GM12874 (cell line): ENCODE measurements at regions not wholly inside any gene's neighbourhood (a gene's known extent, or its start where the extent isn't known, plus 50 kb on each side); places are given as distances from the start of the nearest gene placed in this dataset.

Experiments used
- TF ChIP-seq, protein P1 (sequence below): IDR thresholded peaks from 2 replicates; pipeline ENCODE4 v1.5.1; 2011; ENCODE audit warnings: low read depth, mild to moderate bottlenecking, control low read depth, low read length, moderate library complexity; ENCODE audit not compliant: insufficient read depth

DNA sequence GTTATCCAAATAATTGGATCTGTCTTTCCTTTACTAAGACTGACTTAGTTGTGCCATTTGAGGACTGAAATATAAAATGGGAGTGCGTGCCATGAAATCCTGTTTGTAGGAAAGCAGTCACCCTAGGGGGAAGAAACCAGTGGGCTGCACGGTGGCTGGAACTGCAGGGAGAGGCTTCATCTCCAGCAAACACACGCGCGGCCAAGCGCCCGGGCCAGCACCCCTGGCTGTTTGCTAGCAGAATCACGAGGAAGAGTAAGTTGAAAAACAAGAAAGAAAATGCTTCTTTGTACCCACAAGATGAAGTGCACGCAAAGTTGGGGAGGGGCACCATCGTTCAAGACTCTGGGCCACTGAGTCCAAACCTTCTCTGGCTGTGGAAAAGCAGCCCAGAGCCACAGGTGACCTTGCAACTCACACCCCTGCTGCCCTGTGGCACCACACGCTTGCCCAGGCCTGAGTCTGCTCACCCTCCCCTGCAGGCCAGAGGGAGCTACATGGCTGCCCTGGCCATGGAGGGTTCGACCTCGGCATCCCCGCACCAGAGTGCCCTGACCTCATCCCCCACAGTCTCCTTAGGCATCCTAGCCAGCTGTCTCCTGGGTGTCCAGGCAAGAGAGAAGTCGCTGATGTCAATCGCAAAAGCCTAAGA, 55.2 kb downstream of the IRX2 start:
- TF ChIP-seq, protein P1, sequence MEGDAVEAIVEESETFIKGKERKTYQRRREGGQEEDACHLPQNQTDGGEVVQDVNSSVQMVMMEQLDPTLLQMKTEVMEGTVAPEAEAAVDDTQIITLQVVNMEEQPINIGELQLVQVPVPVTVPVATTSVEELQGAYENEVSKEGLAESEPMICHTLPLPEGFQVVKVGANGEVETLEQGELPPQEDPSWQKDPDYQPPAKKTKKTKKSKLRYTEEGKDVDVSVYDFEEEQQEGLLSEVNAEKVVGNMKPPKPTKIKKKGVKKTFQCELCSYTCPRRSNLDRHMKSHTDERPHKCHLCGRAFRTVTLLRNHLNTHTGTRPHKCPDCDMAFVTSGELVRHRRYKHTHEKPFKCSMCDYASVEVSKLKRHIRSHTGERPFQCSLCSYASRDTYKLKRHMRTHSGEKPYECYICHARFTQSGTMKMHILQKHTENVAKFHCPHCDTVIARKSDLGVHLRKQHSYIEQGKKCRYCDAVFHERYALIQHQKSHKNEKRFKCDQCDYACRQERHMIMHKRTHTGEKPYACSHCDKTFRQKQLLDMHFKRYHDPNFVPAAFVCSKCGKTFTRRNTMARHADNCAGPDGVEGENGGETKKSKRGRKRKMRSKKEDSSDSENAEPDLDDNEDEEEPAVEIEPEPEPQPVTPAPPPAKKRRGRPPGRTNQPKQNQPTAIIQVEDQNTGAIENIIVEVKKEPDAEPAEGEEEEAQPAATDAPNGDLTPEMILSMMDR, result no peak

DNA sequence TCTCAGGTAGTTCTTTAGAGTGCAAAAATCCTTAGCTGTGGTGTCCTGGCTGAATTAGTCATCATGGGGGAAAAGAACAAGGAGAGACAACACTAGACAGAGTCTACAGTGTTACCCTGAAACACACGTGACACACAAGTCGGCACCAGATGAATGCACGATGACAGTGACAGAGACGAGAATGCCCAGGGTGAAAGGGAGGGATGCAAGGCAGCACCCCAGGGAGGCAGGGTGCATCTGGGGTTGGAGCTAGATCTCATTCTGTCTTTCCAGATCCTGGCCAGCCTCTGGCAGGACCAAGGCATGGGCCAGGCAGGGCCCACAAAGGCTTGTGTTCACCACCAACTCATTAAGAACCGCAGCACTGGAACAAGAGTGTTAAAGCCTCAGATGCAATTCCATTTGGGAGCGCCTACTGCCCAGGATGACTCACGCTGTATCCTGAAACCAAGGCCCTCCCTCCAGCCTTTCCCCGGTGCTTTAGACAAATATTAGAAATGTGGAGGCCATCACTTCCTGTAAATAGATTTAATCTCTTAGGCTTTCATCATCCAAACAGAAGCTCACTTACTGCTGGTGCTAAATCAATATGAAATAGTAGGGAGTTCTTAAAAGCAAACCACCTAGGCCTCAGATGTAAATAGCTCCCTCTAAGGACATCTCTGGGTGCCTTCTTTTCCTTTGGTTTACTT, 56.1 kb downstream of the IRX2 start:
- TF ChIP-seq, protein P1, result no peak

DNA sequence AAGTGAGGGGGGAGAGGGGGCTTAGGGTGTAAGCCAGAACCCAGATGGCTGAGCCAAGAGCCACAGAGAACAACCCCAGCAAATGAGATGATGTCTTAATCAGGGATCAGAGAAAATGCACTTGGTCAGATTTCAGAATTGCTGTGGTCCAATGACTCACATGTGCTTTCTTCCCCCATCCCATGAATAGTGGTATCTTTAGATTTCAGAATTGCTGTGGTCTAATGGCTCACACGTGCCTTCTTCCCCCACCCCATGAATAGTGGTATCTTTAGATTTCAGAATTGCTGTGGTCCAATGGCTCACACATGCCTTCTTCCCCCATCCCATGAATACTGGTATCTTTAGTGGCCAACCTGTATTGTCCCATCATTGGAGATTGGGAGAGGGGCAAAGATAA, 59.9 kb downstream of the IRX2 start:
- TF ChIP-seq, protein P1, result no peak

DNA sequence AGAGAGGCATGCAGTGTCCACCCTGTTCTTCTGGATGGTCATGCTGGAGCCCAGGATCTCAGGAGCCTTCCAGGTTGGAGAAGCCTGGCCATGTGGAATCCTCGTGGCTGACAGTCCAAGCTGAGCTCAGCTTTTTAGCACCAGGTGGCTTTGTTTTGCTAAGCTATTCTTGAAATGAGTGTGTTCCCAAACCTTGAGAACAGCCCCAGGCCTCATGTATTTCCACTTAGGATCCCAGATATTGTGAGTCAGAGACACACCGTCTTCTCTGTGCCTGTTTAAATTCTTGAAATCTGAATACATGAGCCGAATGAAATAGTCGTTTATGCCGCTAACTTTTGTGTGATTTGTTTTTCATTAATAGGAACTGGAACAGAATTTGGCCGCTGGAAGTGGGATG, 61.2 kb downstream of the IRX2 start:
- TF ChIP-seq, protein P1, result no peak

DNA sequence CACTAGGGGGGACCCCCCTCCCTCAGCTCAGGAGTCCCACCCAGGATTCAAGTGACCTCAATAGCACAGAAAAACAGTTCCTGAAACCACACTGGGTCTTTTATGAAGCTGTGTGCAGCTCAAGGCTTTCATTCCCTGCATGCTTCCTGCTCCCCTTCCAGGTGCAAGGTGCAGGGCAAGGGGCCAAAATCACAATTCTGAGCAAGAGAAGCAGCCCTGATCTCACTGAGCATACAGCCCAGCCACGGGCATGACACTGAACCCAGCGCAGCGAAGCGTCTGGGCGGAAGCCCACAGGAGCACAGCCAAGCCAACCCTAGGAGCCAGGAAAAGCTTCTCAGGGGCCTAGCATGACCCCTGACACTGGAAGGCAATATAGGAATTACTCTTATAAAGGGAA, 62.9 kb downstream of the IRX2 start:
- TF ChIP-seq, protein P1, result no peak

DNA sequence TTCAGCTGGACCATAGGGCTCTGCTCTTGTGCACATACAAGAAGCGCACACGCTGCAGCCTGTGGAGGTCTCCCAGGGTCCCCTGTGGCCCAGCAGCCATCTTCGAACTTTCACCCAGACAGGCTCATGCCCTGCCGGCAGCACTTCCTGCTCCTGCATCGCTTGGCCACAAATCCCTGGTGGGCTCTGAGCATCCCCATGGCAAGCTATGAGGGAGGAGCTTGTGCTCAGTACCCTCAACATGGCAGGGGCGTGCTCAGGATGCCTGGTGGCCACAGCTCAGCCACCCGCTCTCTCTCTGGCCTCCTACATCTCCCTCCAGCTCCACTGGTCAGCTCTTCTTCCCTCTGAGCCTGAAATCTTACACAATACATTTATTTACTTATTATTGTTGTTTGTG, 63.7 kb downstream of the IRX2 start:
- TF ChIP-seq, protein P1, result no peak

DNA sequence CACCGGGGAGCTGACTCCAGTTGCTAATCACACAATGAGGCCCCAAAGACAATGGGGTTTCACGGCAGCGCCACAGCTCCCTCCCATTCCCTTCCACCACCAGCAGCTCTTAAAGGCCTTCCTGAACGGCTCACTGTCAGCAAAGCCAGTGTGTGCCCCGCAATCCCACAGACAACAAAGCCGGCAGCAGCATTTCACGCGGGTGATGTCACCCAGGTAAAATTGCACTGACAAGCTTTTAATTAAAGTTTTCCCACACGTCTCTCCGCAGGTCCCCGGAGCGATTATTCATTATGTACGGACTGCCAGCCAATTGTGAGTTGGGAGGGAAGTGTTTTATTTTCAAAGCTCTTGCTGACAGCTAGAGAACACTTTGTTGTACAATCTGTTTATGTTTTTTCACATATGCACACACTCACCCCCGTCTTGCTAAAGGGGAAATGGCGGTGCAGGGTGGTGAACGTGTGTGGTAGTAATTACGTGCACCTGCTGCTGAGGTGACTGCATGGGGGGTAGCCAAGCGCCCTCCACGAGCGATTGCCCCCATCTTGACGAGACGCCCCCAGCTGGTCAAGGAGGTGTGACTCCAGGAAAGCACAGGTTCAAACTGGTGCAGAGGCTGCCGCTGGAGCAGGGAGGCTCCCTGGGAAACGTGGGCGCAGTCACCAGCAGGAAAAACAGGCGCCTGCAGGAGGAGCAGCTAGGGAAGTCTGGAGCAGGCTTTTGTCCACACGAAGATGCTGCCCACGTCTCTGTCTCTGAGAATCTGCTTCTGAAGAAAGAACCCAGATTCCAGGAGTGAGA, 65.0 kb downstream of the IRX2 start:
- TF ChIP-seq, protein P1, result no peak
